IPS-20b (cell line): ENCODE measurements at regions not wholly inside any gene's neighbourhood (a gene's known extent, or its start where the extent isn't known, plus 50 kb on each side); places are given as distances from the start of the nearest gene placed in this dataset.
"Not testable (repeated sequence)": the region's sequence is repeated elsewhere in the genome, so short reads cannot be mapped to it uniquely, and the experiment has no call there.

ENCODE experiments used
- H3K27ac ChIP-seq: one replicate; pipeline ENCODE4 v1.5.1; 2013; ENCODE audit warnings: low read length
- H3K27me3 ChIP-seq: 2 replicates; pipeline ENCODE4 v1.6.1; 2013; ENCODE audit warnings: mild to moderate bottlenecking, low read length, inconsistent platforms; ENCODE audit not compliant: insufficient read depth
- H3K36me3 ChIP-seq: 2 replicates; pipeline ENCODE4 v1.6.1; 2013; ENCODE audit warnings: low read depth, mild to moderate bottlenecking, inconsistent platforms, low read length, moderate library complexity; ENCODE audit not compliant: insufficient read depth
- H3K4me1 ChIP-seq: 2 replicates; pipeline ENCODE4 v1.6.1; 2013; ENCODE audit warnings: mild to moderate bottlenecking, control low read depth, inconsistent platforms, low read length, moderate library complexity; ENCODE audit not compliant: insufficient read depth
- H3K4me3 ChIP-seq: 2 replicates; pipeline ENCODE4 v1.5.1; 2013; ENCODE audit warnings: mild to moderate bottlenecking, low read length, inconsistent platforms
- H3K9ac ChIP-seq: 2 replicates; pipeline ENCODE4 v1.6.1; 2013; ENCODE audit warnings: low read depth, mild to moderate bottlenecking, inconsistent platforms, low read length, moderate library complexity
- H3K9me3 ChIP-seq: 2 replicates; pipeline ENCODE4 v1.6.1; 2013; ENCODE audit warnings: mild to moderate bottlenecking, low read depth, low read length, inconsistent platforms; ENCODE audit not compliant: insufficient read depth

DNA sequence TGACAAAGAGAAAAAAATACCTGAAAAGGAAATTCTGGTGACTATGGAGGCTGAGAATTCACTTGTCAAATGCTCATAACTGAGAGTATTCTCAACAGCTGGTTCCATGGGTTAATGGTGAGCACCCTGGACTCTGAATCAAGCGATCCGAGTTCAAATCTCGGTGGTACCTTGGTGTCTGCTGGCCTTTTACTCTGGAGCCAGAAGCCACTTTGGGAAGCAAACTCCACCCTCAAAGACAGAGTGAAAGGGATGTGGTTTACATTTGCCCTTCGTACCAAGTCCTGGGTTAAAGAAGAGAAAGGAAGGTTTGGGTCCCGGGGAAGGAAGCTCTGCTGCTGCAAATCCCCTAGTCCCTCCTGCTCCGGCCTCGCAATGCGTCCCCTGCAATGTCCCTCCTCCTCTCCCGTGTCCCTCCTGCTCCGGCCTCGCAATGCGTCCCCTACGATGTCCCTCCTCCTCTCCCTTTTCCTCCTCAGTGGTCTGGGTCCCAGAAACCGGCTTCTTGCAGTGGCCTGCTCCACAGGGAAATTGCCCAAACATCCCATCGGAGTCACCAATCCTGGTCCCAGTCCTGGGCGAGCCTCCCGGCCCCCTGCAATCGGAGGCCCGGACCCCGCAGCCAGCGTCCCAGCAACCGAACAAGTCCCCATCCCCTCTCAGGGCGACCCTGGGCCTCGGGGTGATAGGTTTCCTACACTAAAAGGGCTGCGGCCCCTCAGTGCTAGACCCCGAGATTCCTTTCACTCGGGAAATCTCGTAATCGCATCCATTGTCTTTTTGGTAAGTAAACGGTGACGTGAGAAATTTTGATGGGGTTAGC, 129.4 kb downstream of the PPIAL4G start:
- H3K4me1 ChIP-seq = no peaks in the 10 kb centered on the region
- H3K9ac ChIP-seq = no peak overlapping the region; the same call in 1 of the 2 replicates
- H3K36me3 ChIP-seq = no peaks in the 10 kb centered on the region
- H3K9me3 ChIP-seq = no peaks in the 10 kb centered on the region
- H3K27me3 ChIP-seq = peaks cover 76% of the 10 kb centered on the region
- no peak overlapping the region for H3K27ac ChIP-seq
- H3K4me3 ChIP-seq = peak overlapping the region; percentile 68

DNA sequence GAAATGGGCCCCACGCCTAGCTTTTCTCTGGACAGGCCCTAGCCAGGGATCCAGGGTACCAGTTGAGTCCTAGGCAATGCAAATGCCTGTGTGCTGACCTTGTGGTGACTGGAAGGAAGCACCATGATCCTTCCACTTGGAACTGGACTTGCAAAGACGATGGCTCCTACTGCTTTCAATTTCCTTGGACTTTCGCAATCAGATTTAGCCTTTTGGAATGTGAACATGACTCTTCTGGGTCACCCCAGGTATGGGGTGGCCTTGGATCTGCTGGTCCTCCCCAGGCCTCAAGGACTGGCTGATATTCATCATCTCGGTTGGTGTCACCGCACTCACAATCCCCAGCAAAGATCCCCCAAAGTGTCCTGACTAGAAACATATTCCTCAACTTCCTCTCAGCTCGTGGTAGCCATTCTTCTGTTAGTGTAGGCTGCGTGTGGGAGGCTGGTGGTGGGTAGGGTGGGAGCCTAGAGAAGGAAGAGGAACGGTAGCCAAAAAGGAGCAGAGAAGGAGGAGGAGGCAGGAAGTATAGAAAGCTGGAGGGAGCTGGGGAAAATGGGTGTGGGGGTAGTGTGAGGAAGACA, 130.5 kb downstream of the PPIAL4G start:
- no peak overlapping the region for H3K4me3 ChIP-seq
- H3K36me3 ChIP-seq = no peaks in the 10 kb centered on the region
- H3K27me3 ChIP-seq = peaks cover 76% of the 10 kb centered on the region
- no peak overlapping the region for H3K9ac ChIP-seq
- H3K27ac ChIP-seq = no peak overlapping the region
- H3K4me1 ChIP-seq = no peaks in the 10 kb centered on the region
- H3K9me3 ChIP-seq = no peaks in the 10 kb centered on the region

DNA sequence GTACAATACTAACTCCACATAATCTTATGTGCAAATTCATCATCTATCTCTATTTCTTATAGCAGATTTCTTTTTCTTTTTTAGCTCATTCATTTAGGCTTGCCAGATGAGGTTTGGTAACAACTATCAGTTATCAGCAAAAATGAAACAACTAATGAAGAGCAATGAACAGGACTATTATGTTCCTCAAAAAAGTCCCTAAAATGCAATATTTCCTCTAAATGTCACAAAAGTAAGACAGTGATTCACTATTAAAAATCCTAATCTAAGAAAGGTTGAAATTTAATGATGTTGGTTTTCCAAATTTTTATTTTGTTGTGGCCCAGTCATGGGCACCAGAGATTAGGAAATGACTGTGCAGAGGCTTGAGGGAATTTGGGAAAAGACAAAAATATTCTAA, 135.3 kb downstream of the PPIAL4G start:
- H3K4me3 ChIP-seq = no peak overlapping the region
- no peaks in the 10 kb centered on the region for H3K9me3 ChIP-seq
- H3K36me3 ChIP-seq = no peaks in the 10 kb centered on the region
- H3K9ac ChIP-seq = no peak overlapping the region
- H3K4me1 ChIP-seq = no peaks in the 10 kb centered on the region
- peaks cover 29% of the 10 kb centered on the region for H3K27me3 ChIP-seq
- no peak overlapping the region for H3K27ac ChIP-seq

DNA sequence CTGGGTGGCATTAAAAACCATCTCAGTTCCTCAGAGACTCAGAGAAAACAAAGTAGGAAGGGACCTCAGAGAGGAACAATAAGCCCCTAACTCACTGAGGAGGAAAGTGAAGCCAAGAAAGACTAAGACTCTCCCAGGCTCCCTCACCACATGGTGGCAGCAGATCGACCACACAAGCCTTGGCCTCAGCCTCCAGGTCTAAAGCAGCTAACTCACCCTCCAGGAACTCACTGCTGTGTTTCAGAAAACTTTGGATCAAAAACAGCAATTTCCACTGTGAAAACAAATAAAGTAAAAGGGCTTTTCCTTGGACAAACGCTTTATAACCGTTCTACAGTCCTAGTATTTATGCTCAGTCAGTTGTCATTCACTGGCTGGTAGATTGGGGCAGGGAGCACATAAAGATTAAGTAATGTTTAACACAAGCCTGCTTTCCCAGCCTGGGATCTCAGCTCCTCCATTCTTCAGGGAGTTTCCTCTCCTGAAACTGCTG, 137.4 kb downstream of the PPIAL4G start:
- not testable (repeated sequence) for H3K9ac ChIP-seq, H3K27me3 ChIP-seq, H3K27ac ChIP-seq, H3K36me3 ChIP-seq, H3K4me1 ChIP-seq, H3K4me3 ChIP-seq, H3K9me3 ChIP-seq

DNA sequence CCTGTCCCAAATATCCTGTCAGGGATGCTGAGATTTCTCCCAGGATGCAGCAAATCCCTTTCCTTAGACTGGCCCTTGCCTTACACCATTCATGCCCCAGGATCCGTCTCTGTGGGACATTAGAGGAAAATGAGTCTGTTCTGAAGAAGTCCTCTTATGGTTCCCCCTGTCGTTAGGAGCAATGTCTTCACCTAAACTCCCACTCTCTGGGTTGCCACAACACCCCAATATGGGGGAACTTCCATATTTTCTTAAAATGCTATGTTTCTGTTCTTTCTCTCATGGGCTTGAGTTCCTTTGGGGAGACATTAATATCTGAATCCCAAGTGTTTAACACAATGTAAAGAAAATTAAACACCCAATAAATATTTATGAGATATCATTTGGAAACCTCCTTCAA, 138.5 kb downstream of the PPIAL4G start:
- H3K9me3 ChIP-seq, H3K4me3 ChIP-seq, H3K4me1 ChIP-seq, H3K27ac ChIP-seq, H3K27me3 ChIP-seq, H3K36me3 ChIP-seq, H3K9ac ChIP-seq: not testable (repeated sequence)

DNA sequence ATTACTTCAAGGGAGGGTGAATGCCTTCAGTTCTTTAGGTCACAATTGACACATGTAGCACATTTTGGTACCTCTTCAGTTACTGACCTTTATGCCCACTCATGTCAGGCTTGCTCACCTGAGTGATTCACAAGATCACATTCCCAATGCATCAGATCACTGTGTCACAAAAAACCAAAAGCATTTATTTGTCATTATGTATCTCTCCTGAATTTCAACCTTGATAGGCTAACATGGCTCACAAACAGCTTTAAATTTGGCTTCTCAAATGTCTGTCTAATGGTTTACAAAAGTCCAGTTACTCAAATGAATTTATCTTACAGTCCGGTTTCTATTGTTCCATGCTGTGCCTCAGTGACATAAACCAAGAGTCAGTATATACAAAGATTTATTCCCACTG, 141.4 kb downstream of the PPIAL4G start:
- H3K4me3 ChIP-seq, H3K9ac ChIP-seq, H3K4me1 ChIP-seq, H3K36me3 ChIP-seq, H3K9me3 ChIP-seq, H3K27me3 ChIP-seq, H3K27ac ChIP-seq: not testable (repeated sequence)

DNA sequence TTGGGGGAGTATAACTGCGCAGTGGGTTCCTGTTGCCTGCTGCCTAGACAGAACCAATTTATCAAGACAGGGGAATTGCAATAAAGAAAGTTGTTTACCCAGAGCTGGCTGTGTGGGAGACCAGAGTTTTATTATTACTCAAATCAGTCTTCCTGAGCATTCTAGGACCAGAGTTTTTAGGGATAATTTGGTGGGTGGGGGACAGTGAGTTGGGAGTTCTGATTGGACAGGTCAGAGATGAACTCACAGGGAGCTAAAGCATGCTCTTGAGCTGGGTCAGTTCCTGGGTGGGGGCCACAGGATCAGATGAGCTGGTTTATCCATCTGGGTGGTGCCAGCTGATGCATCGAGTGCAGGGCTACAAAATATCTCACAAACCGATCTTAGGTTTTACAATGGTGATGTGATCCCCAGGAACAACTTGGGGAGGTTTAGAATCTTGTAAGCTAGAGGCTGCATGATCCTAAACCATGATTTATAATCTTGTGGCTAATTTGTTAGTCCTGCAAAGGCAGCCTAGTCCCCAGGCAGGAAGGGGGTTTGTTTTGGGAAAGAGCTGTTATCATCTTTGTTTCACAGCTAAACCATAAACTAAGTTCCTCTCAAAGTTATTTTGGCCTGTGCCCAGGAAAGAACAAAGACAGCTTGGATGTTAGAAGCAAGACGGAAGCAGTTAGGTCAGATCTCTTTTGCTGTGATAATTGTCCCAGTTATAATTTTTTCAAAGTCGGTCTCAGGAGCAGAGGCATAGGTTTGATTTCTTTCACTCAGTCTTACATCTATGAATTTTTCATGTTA, 146.8 kb downstream of the PPIAL4G start:
- not testable (repeated sequence) for H3K27ac ChIP-seq, H3K27me3 ChIP-seq, H3K9ac ChIP-seq, H3K36me3 ChIP-seq, H3K4me3 ChIP-seq, H3K4me1 ChIP-seq, H3K9me3 ChIP-seq

DNA sequence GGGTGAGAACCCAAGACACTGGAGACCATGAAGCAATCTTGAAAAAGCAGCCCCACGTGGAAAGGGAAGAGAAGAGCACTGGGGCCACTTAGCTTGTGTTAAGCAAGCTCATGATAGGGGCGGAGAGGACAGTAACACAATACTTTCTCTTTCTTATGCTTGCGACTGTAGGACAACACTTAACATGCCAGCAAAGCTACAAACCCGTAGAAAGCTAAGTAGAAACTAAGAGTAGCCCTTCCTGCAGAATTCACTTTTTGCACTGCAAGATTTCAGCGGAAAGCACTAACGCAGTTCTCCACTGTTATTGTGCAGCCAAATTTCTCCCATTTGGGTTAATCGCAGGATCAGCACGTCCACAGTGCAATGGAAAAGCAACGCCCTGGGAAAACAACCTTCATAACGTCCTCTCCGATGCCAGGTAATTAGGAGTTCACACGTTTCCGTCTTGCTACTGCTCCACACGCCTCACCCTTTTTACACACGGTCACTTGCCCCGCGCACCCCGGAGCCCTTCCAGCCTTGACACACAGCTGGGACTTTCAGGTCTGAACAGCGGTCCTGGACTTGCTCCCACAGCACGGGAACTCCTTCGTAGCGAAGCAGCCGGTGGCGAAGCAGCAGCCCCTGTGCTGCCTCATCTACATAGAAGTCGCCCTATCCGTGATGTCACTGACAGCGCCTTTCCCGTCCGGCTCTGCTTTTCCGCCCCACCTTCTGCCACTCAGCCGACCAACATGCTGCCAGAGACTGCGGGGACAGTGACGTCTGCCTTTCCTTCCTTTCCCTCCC, 148.6 kb downstream of the PPIAL4G start:
- Histone ChIP-seq H3K4me3 (peak overlapping the region; percentile 81), H3K27ac (peak overlapping the region; percentile 99), H3K27me3 (no peaks in the 10 kb centered on the region), H3K9ac (peak overlapping the region; percentile 95), H3K36me3 (no peaks in the 10 kb centered on the region), H3K9me3 (no peaks in the 10 kb centered on the region), H3K4me1 (peaks cover 4% of the 10 kb centered on the region; the same call in 1 of the 2 replicates)

DNA sequence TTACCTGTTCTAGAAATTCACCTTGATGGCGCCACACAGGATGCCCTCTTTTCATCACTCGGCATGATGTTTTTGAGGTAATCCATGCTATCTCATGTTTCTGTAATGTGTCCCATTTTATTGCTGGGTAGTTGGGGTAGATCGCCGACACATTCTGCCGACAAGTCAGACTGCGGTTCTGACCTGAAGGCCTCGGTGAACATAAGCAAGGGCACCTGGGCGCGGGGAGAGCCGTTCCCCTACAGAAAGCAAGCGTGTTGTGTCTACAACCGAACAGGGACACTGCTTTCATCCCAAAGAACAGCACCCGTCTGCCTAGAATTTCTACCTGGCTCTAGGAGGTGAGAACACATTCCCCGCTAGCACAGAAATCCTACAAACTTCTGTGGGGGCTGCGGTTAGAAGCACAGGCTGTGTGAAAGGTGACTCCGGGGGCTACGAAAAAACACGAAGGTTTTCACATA, 149.2 kb downstream of the PPIAL4G start:
- peak overlapping the region; percentile 99 for H3K27ac ChIP-seq
- H3K36me3 ChIP-seq = no peaks in the 10 kb centered on the region
- H3K9ac ChIP-seq = peak overlapping the region; percentile 95; the same call in 1 of the 2 replicates
- H3K4me3 ChIP-seq = peak overlapping the region; percentile 81
- no peaks in the 10 kb centered on the region for H3K9me3 ChIP-seq
- peaks cover 4% of the 10 kb centered on the region; the same call in 1 of the 2 replicates for H3K4me1 ChIP-seq
- no peaks in the 10 kb centered on the region for H3K27me3 ChIP-seq

DNA sequence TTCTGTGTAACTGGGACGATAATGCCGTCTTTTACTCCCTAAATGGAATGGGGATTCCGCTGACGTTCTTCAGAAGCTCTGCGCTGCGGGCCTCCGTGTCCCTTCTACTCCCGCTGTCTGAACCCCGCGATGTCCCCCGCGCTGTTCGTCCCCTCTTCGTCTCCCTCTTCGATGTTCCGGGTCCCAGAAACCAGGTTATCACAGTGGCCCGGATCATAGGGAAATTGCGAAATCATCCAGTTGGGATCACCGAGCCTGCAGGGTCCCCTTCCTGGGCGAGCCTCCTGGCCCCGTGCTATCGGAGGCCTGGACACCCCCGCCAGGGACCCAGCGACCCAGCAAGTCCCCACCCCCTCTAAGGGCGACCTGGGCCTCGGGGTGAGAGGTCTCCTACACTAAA, 154.2 kb downstream of the PPIAL4G start:
- Histone ChIP-seq H3K9me3 (no peaks in the 10 kb centered on the region; the same call in 1 of the 2 replicates), H3K36me3 (no peaks in the 10 kb centered on the region), H3K4me3 (no peak overlapping the region), H3K27me3 (no peaks in the 10 kb centered on the region), H3K27ac (no peak overlapping the region), H3K9ac (no peak overlapping the region), H3K4me1 (peaks cover 4% of the 10 kb centered on the region; the same call in 1 of the 2 replicates)

DNA sequence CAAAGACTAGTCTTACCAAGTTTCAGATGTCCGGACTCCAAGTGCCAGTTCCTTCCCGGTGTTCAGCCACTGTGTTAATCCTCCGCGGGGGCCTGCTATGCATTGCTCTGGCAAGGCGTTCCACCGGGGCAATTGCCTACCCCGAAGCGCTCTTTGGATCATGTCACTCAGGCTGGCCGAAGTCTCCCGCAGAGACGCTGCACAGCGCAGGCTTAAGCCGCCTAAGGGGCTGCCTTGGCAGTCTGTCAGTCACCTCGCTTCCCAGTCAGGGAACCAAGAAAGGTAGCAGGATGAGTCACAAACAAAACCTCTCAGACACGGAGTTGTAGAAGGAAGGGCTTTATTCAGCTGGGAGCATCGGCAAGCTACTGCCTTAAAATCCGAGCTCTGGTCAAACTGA, 158.1 kb downstream of the PPIAL4G start:
- not testable (repeated sequence) for H3K9me3 ChIP-seq, H3K27me3 ChIP-seq, H3K9ac ChIP-seq, H3K36me3 ChIP-seq, H3K4me3 ChIP-seq, H3K27ac ChIP-seq, H3K4me1 ChIP-seq
